Stimulated activated memory B cell treated with anti-CD40 and anti-IgM and Interleukin-4, amounts not matched to agents 10 μg/mL and 1 μg/mL and 100 μg/mL, for 72 hours (primary cell): ENCODE measurements at regions not wholly inside any gene's neighbourhood (a gene's known extent, or its start where the extent isn't known, plus 50 kb on each side); places are given as distances from the start of the nearest gene placed in this dataset.
"Not testable (repeated sequence)": the region's sequence is repeated elsewhere in the genome, so short reads cannot be mapped to it uniquely, and the experiment has no call there.

Experiments used
- ATAC-seq: fragments of 150-1000 bp; cut with Tn5 transposase; 2 replicates; pipeline ENCODE4 v1.10.0; 2021
- H3K27ac Mint-ChIP-seq: one replicate; pipeline ENCODE4 v1.8.0; 2022; ENCODE audit warnings: mild to moderate bottlenecking, mixed read lengths
- H3K27me3 Mint-ChIP-seq: one replicate; pipeline ENCODE4 v1.8.0; 2022; ENCODE audit warnings: mixed read lengths
- H3K36me3 Mint-ChIP-seq: one replicate; pipeline ENCODE4 v1.8.0; 2022; ENCODE audit warnings: mixed read lengths
- H3K4me1 Mint-ChIP-seq: one replicate; pipeline ENCODE4 v1.8.0; 2022; ENCODE audit warnings: mixed read lengths
- H3K4me3 Mint-ChIP-seq: one replicate; pipeline ENCODE4 v1.8.0; 2022; ENCODE audit warnings: mild to moderate bottlenecking, moderate library complexity, mixed read lengths
- H3K9me3 Mint-ChIP-seq: one replicate; pipeline ENCODE4 v1.8.0; 2022; ENCODE audit warnings: mixed read lengths

- ATAC-seq, result no peak
- H3K27ac Mint-ChIP-seq, result no peak overlapping the region
- no peaks in the 10 kb centered on the region for H3K36me3 Mint-ChIP-seq
- H3K4me1 Mint-ChIP-seq, result no peaks in the 10 kb centered on the region
- no peak overlapping the region for H3K4me3 Mint-ChIP-seq
- no peaks in the 10 kb centered on the region for H3K9me3 Mint-ChIP-seq
- peaks cover 12% of the 10 kb centered on the region for H3K27me3 Mint-ChIP-seq
These were observed 114.1 kb downstream of the GXYLT1 start for GRCh38 chr12:42030588-42030987.

GRCh38 chr12:42027546-42027945 is 117.1 kb downstream of the GXYLT1 start:
- ATAC-seq, result no peak
- no peak overlapping the region for H3K4me3 Mint-ChIP-seq
- H3K9me3 Mint-ChIP-seq, result no peaks in the 10 kb centered on the region
- H3K4me1 Mint-ChIP-seq, result peaks cover 8% of the 10 kb centered on the region
- no peaks in the 10 kb centered on the region for H3K36me3 Mint-ChIP-seq
- peaks cover 12% of the 10 kb centered on the region for H3K27me3 Mint-ChIP-seq
- H3K27ac Mint-ChIP-seq, result no peak overlapping the region

DNA sequence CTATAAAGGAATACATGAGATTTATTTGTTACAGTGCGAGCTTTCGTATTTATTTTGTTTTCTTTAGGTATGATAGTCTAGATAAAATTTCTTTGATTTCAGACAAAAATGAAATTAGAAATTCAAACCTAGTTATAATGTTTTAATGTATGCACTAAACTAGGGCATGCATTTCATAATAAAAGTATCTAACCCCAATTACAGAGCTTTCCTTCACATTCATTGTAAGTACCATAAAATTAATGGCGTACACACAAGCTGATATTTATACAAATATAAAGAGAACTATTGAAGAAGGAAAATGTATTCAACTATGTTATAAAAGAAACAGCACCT is 120.2 kb downstream of the GXYLT1 start:
- ATAC-seq, result no peak
- Mint-ChIP-seq H3K27me3 (peaks cover 7% of the 10 kb centered on the region), H3K4me3 (peak overlapping the region; percentile 60), H3K27ac (no peak overlapping the region), H3K4me1 (peaks cover 8% of the 10 kb centered on the region), H3K9me3 (no peaks in the 10 kb centered on the region), H3K36me3 (no peaks in the 10 kb centered on the region)

DNA sequence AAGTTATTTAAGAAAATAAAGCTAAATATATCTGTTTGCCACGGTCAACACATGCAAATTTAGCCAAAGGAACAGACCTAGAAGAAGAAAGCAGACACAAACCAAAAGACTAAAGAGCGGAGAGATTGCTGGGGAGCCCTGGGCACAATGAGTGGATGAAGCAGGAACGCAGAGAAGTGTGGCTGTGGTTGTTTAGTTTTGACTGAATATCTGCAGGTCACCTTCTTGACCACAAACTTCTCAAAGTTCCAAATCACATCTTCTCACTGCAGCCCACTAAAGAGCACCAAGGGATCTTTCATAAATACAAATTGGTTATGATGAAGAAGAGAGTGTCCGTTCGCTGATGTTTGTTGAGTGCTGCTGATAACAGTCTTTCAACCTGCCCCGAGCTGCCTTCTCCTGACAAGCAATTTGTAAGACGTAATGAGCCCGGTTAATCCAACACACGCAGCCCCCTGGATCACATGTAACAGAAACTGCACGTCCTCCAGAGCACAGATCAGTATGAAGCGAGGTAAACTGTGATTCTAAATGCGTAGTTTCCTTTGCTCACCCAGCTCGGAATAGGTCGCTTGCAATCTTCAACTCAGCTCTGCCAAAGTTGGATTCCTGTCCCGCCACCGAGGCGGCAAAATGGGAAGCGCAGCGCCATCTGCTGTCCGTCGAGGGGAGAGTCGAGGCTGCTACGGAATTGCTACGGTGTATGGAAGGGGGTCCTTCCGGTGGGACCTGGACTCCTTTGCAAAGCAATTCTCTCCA is 120.8 kb downstream of the GXYLT1 start:
- ATAC-seq, result peak; percentile 72
- Mint-ChIP-seq H3K27ac (no peak overlapping the region), H3K36me3 (no peaks in the 10 kb centered on the region), H3K4me1 (peaks cover 8% of the 10 kb centered on the region), H3K4me3 (peak overlapping the region; percentile 60), H3K27me3 (peaks cover 8% of the 10 kb centered on the region), H3K9me3 (no peaks in the 10 kb centered on the region)

- not testable (repeated sequence) for H3K36me3 Mint-ChIP-seq, H3K9me3 Mint-ChIP-seq, H3K27ac Mint-ChIP-seq, ATAC-seq, H3K4me3 Mint-ChIP-seq
- H3K4me1 Mint-ChIP-seq, result peaks cover 13% of the 10 kb centered on the region
- peaks cover 19% of the 10 kb centered on the region for H3K27me3 Mint-ChIP-seq
These were observed 122.7 kb downstream of the GXYLT1 start for GRCh38 chr12:42021937-42022336.

GRCh38 chr12:42021469-42021868 is 123.2 kb downstream of the GXYLT1 start:
- Mint-ChIP-seq H3K9me3 (no peaks in the 10 kb centered on the region), H3K27ac (no peak overlapping the region), H3K4me3 (no peak overlapping the region), H3K4me1 (peaks cover 16% of the 10 kb centered on the region), H3K27me3 (peaks cover 19% of the 10 kb centered on the region), H3K36me3 (no peaks in the 10 kb centered on the region)
- no peak for ATAC-seq

GRCh38 chr12:42020226-42020625 is 124.4 kb downstream of the GXYLT1 start:
- H3K36me3 Mint-ChIP-seq, result no peaks in the 10 kb centered on the region
- no peak overlapping the region for H3K27ac Mint-ChIP-seq
- H3K4me1 Mint-ChIP-seq, result peaks cover 16% of the 10 kb centered on the region
- H3K4me3 Mint-ChIP-seq, result no peak overlapping the region
- H3K27me3 Mint-ChIP-seq, result peaks cover 19% of the 10 kb centered on the region
- H3K9me3 Mint-ChIP-seq, result no peaks in the 10 kb centered on the region
- no peak for ATAC-seq

GRCh38 chr12:42019746-42020145 is 124.9 kb downstream of the GXYLT1 start:
- H3K4me3 Mint-ChIP-seq, result no peak overlapping the region
- H3K27ac Mint-ChIP-seq, result no peak overlapping the region
- peaks cover 19% of the 10 kb centered on the region for H3K27me3 Mint-ChIP-seq
- no peak for ATAC-seq
- no peaks in the 10 kb centered on the region for H3K9me3 Mint-ChIP-seq
- peaks cover 16% of the 10 kb centered on the region for H3K4me1 Mint-ChIP-seq
- no peaks in the 10 kb centered on the region for H3K36me3 Mint-ChIP-seq

DNA sequence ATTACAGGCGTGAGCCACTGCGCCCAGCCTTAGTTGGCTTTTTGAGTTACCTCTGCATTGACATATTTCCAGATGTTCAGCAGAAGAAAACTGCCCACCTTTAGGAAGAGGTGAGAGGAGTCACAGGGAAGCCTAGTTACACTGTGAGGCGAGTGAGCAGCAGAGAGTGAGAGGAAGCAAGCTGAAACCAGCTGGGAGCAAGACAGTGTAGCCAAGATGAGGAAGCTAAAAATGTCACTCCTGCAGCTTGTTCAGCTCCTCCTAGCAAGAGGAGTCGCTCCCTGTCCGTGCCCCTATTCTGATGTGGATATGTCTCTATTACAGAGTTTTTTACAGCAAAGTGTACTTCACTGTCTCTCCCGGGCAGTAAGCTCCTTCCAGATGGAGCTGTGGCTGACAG is 127.6 kb downstream of the GXYLT1 start:
- no peak for ATAC-seq
- Mint-ChIP-seq H3K36me3 (no peaks in the 10 kb centered on the region), H3K27ac (no peak overlapping the region)

DNA sequence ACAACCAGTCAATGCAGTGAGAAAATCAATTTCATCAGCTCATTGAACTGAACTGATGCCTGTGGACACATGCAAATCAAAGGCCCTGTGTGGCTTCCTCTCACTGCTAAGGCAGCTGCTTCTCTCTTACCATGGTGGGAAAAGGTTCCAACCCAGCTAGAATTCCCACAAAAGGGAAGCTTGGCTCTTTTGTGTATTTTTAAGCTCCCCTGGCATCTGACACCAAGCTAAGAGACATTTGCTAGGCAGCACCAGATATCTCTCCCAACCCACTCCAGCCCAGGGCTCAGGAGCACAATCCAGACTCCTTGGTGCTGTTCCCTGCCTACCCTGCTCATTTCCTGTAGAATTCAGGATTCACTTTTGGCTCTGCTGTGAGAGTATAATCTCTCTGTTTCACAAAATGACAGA is 129.6 kb downstream of the GXYLT1 start:
- no peaks in the 10 kb centered on the region for H3K9me3 Mint-ChIP-seq
- H3K36me3 Mint-ChIP-seq, result no peaks in the 10 kb centered on the region
- H3K27ac Mint-ChIP-seq, result no peak overlapping the region
- ATAC-seq, result no peak
- no peak overlapping the region for H3K4me3 Mint-ChIP-seq
- H3K27me3 Mint-ChIP-seq, result peaks cover 18% of the 10 kb centered on the region
- peaks cover 8% of the 10 kb centered on the region for H3K4me1 Mint-ChIP-seq

More for the DNA sequence above, 127.6 kb downstream of the GXYLT1 start:
- Mint-ChIP-seq H3K4me1 (peaks cover 8% of the 10 kb centered on the region), H3K4me3 (no peak overlapping the region), H3K27me3 (peaks cover 19% of the 10 kb centered on the region), H3K9me3 (no peaks in the 10 kb centered on the region)

DNA sequence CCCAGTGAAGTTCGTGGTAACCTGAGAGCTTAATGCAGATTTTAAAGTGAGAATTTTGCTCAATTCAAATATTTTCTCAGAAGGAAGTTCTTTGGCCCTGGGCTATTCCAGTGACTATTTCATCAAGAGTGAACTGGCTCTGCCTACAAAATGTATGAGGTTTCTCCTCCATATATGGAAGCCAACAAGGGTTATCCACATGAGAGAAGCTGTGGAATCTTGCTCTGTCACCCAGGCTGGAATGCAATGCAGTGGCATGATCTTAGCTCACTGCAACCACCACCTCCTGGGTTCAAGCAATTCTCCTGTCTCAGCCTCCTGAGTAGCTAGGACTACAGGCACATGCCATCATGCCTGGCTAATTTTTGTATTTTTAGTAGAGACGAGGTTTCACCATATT is 132.2 kb downstream of the GXYLT1 start:
- not testable (repeated sequence) for H3K4me1 Mint-ChIP-seq, H3K27ac Mint-ChIP-seq, H3K4me3 Mint-ChIP-seq, H3K27me3 Mint-ChIP-seq, ATAC-seq, H3K36me3 Mint-ChIP-seq, H3K9me3 Mint-ChIP-seq

GRCh38 chr12:42010715-42011114 is 134.0 kb downstream of the GXYLT1 start:
- H3K9me3 Mint-ChIP-seq, result no peaks in the 10 kb centered on the region
- H3K4me1 Mint-ChIP-seq, result no peaks in the 10 kb centered on the region
- no peaks in the 10 kb centered on the region for H3K27me3 Mint-ChIP-seq
- no peak for ATAC-seq
- H3K27ac Mint-ChIP-seq, result no peak overlapping the region
- no peak overlapping the region for H3K4me3 Mint-ChIP-seq
- H3K36me3 Mint-ChIP-seq, result no peaks in the 10 kb centered on the region

DNA sequence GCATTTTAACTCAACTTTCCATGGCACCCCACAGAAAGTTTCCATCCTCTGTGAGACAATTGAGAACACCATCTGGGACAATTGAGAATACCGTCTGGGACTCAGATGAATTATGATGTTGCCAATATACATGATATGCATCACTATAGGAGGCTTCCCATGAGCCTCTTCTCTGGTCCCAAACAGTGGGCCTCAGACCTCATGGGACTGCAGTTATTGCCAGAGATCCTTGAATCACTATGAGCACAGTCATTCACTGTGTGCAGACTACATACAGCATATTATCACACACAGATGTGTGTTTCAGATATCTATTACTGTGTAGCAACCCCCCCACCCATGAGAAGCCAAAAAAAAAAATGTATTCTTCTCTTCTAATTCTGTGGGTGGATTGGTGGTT is 134.4 kb downstream of the GXYLT1 start:
- no peaks in the 10 kb centered on the region for H3K4me1 Mint-ChIP-seq

GRCh38 chr12:42008996-42009395 is 135.7 kb downstream of the GXYLT1 start:
- Mint-ChIP-seq H3K9me3 (no peaks in the 10 kb centered on the region), H3K27me3 (no peaks in the 10 kb centered on the region), H3K4me1 (no peaks in the 10 kb centered on the region), H3K36me3 (no peaks in the 10 kb centered on the region), H3K27ac (no peak overlapping the region), H3K4me3 (no peak overlapping the region)
- no peak for ATAC-seq

More for the DNA sequence above, 134.4 kb downstream of the GXYLT1 start:
- Mint-ChIP-seq H3K9me3 (no peaks in the 10 kb centered on the region), H3K4me3 (no peak overlapping the region), H3K27ac (no peak overlapping the region), H3K36me3 (no peaks in the 10 kb centered on the region), H3K27me3 (no peaks in the 10 kb centered on the region)
- ATAC-seq, result no peak

- ATAC-seq, result no peak
- Mint-ChIP-seq H3K9me3 (no peaks in the 10 kb centered on the region), H3K27me3 (peaks cover 20% of the 10 kb centered on the region), H3K27ac (no peak overlapping the region), H3K36me3 (no peaks in the 10 kb centered on the region), H3K4me3 (no peak overlapping the region), H3K4me1 (no peaks in the 10 kb centered on the region)
These were observed 141.6 kb downstream of the GXYLT1 start for GRCh38 chr12:42003031-42003430.

GRCh38 chr12:42002563-42002962 is 142.1 kb downstream of the GXYLT1 start:
- Mint-ChIP-seq H3K4me1 (no peaks in the 10 kb centered on the region), H3K27me3 (peaks cover 23% of the 10 kb centered on the region), H3K9me3 (no peaks in the 10 kb centered on the region), H3K4me3 (no peak overlapping the region), H3K36me3 (no peaks in the 10 kb centered on the region), H3K27ac (no peak overlapping the region)
- no peak for ATAC-seq
